ENCODE measurements at regions not wholly inside any gene's neighbourhood (a gene's known extent, or its start where the extent isn't known, plus 50 kb on each side); places are given as distances from the start of the nearest gene placed in this dataset.

GRCh38 chr4:111720866-111721265 lies 424.4 kb upstream of the FAM241A start:
- no peak overlapping the region for H3K4me3 ChIP-seq
- no peaks in the 10 kb centered on the region for H3K9me2 ChIP-seq (replicated peaks; ENCODE audit: insufficient read depth)
- no peaks in the 10 kb centered on the region for H3K79me2 ChIP-seq
- no peaks in the 10 kb centered on the region for H4K20me1 ChIP-seq (ENCODE audit: insufficient read depth, poor library complexity, severe bottlenecking)
- H3K9me3 ChIP-seq (ENCODE audit: low read depth): no peaks in the 10 kb centered on the region
- no peak for DNase-seq (ENCODE audit: low spot score)
- H3K27ac ChIP-seq: no peak overlapping the region
- TF ChIP-seq CTCF (IDR thresholded peaks at IDR 0.05; ENCODE audit: poor library complexity): no peak
- no peak for TF ChIP-seq EZH2 (IDR thresholded peaks at IDR 0.05; ENCODE audit: borderline replicate concordance)
- TF ChIP-seq EZH2phosphoT487 (IDR thresholded peaks at IDR 0.05; ENCODE audit: low read depth, severe bottlenecking, unreplicated experiment): no peak
- H3K4me2 ChIP-seq: no peak overlapping the region
- no peaks in the 10 kb centered on the region for H3K27me3 ChIP-seq
- no peaks in the 10 kb centered on the region for H3K36me3 ChIP-seq (replicated peaks; ENCODE audit: insufficient read depth, low read depth)
- WGBS (ENCODE audit: low lambda C conversion rate, missing lambda C conversion rate): 98% methylated on average over 4 of the region's 4 CpGs
- no peak overlapping the region for H2AFZ ChIP-seq
- H3K4me1 ChIP-seq (ENCODE audit: insufficient read depth): no peaks in the 10 kb centered on the region

DNA sequence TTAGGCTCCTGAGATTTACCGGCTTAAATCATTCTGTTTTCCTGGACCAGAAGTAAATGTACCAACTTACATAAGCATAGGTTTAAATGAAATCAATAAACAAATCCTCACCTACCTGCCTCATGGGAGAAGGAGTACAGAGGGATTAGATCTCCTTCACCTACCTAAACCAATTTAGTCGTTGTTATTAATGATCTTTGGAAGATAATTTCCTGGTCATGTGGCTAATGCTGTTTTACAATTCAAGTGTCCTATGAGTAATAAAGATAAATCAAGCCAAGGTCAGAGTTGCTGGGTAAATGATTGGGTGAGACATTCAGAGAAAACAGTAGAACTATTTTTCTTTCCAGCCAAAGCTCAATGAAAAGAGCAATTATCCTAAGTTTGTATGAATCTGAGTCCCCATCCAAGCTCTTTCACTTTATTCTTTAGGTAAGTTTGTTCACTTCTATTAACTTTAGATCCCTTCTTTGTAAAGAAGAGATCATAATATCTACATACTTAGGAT lies 423.0 kb upstream of the FAM241A start:
- H3K4me2 ChIP-seq: peak overlapping the region; percentile 16
- no peaks in the 10 kb centered on the region for H3K4me1 ChIP-seq (ENCODE audit: insufficient read depth)
- DNase-seq (ENCODE audit: low spot score): no peak
- no peak overlapping the region for H3K27ac ChIP-seq
- TF ChIP-seq EZH2 (IDR thresholded peaks at IDR 0.05; ENCODE audit: borderline replicate concordance) (no peak), EZH2phosphoT487 (IDR thresholded peaks at IDR 0.05; ENCODE audit: low read depth, severe bottlenecking, unreplicated experiment) (no peak), CTCF (IDR thresholded peaks at IDR 0.05; ENCODE audit: poor library complexity) (no peak)
- WGBS (ENCODE audit: low lambda C conversion rate, missing lambda C conversion rate): 70% methylated on average over 2 of the region's 2 CpGs
- H3K36me3 ChIP-seq (replicated peaks; ENCODE audit: insufficient read depth, low read depth): no peaks in the 10 kb centered on the region
- H3K27me3 ChIP-seq: no peaks in the 10 kb centered on the region
- H3K79me2 ChIP-seq: no peaks in the 10 kb centered on the region
- H3K9me2 ChIP-seq (replicated peaks; ENCODE audit: insufficient read depth): no peaks in the 10 kb centered on the region
- no peak overlapping the region for H2AFZ ChIP-seq
- no peaks in the 10 kb centered on the region for H4K20me1 ChIP-seq (ENCODE audit: insufficient read depth, poor library complexity, severe bottlenecking)
- no peaks in the 10 kb centered on the region for H3K9me3 ChIP-seq (ENCODE audit: low read depth)
- no peak overlapping the region for H3K4me3 ChIP-seq

GRCh38 chr4:111736516-111736915 lies 408.7 kb upstream of the FAM241A start:
- Histone ChIP-seq H2AFZ (no peak overlapping the region), H3K36me3 (replicated peaks; ENCODE audit: insufficient read depth, low read depth) (no peaks in the 10 kb centered on the region), H3K27me3 (no peaks in the 10 kb centered on the region), H3K4me2 (no peak overlapping the region), H3K27ac (no peak overlapping the region), H4K20me1 (ENCODE audit: insufficient read depth, poor library complexity, severe bottlenecking) (no peaks in the 10 kb centered on the region), H3K4me3 (no peak overlapping the region), H3K9me2 (replicated peaks; ENCODE audit: insufficient read depth) (no peaks in the 10 kb centered on the region), H3K79me2 (no peaks in the 10 kb centered on the region), H3K9me3 (ENCODE audit: low read depth) (no peaks in the 10 kb centered on the region), H3K4me1 (ENCODE audit: insufficient read depth) (no peaks in the 10 kb centered on the region)
- DNase-seq (ENCODE audit: low spot score): no peak
- TF ChIP-seq EZH2 (IDR thresholded peaks at IDR 0.05; ENCODE audit: borderline replicate concordance) (no peak), EZH2phosphoT487 (IDR thresholded peaks at IDR 0.05; ENCODE audit: low read depth, severe bottlenecking, unreplicated experiment) (no peak)
- WGBS (ENCODE audit: low lambda C conversion rate, missing lambda C conversion rate): 48% methylated on average over 3 of the region's 3 CpGs

GRCh38 chr4:111744847-111745246 lies 400.4 kb upstream of the FAM241A start:
- no peaks in the 10 kb centered on the region for H3K4me1 ChIP-seq (ENCODE audit: insufficient read depth)
- no peaks in the 10 kb centered on the region for H3K27me3 ChIP-seq
- TF ChIP-seq CTCF (IDR thresholded peaks at IDR 0.05; ENCODE audit: poor library complexity): no peak
- TF ChIP-seq EZH2 (IDR thresholded peaks at IDR 0.05; ENCODE audit: borderline replicate concordance): no peak
- TF ChIP-seq EZH2phosphoT487 (IDR thresholded peaks at IDR 0.05; ENCODE audit: low read depth, severe bottlenecking, unreplicated experiment): no peak
- H3K79me2 ChIP-seq: no peaks in the 10 kb centered on the region
- no peak for DNase-seq (ENCODE audit: low spot score)
- no peaks in the 10 kb centered on the region for H3K9me2 ChIP-seq (replicated peaks; ENCODE audit: insufficient read depth)
- no peak overlapping the region for H3K4me3 ChIP-seq
- WGBS (ENCODE audit: low lambda C conversion rate, missing lambda C conversion rate): 9% methylated on average over 3 of the region's 3 CpGs
- H3K27ac ChIP-seq: no peak overlapping the region
- H4K20me1 ChIP-seq (ENCODE audit: insufficient read depth, poor library complexity, severe bottlenecking): no peaks in the 10 kb centered on the region
- no peak overlapping the region for H2AFZ ChIP-seq
- H3K4me2 ChIP-seq: peak overlapping the region; percentile 43
- no peaks in the 10 kb centered on the region for H3K9me3 ChIP-seq (ENCODE audit: low read depth)
- H3K36me3 ChIP-seq (replicated peaks; ENCODE audit: insufficient read depth, low read depth): no peaks in the 10 kb centered on the region
